ENCODE measurements at regions not wholly inside any gene's neighbourhood (a gene's known extent, or its start where the extent isn't known, plus 50 kb on each side); places are given as distances from the start of the nearest gene placed in this dataset.

DNA sequence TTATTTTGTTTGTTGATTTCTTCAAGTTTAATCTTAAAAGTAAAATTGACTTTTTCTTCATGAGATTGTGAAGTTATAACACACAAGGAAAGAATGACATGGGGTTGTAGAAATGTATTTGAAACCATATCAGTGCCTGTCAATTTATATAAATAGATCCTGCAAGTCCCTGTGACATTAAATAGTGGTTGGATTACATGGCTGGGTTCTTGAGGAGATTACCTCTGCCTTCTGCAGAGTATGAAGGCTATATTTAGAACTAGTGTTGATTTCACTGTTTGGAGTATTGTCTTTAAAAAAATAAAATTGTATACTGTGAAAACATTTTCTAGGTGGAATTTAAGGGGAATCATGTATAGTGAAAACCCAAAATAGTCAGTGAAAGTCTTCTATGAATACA lies 385.8 kb upstream of the SMIM30 start:
- no peak for TF ChIP-seq POLR2A (IDR thresholded peaks at IDR 0.05)
- TF ChIP-seq, protein P1, sequence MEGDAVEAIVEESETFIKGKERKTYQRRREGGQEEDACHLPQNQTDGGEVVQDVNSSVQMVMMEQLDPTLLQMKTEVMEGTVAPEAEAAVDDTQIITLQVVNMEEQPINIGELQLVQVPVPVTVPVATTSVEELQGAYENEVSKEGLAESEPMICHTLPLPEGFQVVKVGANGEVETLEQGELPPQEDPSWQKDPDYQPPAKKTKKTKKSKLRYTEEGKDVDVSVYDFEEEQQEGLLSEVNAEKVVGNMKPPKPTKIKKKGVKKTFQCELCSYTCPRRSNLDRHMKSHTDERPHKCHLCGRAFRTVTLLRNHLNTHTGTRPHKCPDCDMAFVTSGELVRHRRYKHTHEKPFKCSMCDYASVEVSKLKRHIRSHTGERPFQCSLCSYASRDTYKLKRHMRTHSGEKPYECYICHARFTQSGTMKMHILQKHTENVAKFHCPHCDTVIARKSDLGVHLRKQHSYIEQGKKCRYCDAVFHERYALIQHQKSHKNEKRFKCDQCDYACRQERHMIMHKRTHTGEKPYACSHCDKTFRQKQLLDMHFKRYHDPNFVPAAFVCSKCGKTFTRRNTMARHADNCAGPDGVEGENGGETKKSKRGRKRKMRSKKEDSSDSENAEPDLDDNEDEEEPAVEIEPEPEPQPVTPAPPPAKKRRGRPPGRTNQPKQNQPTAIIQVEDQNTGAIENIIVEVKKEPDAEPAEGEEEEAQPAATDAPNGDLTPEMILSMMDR (IDR thresholded peaks at IDR 0.05) = no peak

Measured in thyroid gland (tissue), 4 donors.